Stomach (tissue), 8 donors: ENCODE measurements at regions not wholly inside any gene's neighbourhood (a gene's known extent, or its start where the extent isn't known, plus 50 kb on each side); places are given as distances from the start of the nearest gene placed in this dataset.
"Not testable (repeated sequence)": the region's sequence is repeated elsewhere in the genome, so short reads cannot be mapped to it uniquely, and the experiment has no call there.

Experiments
- DNase-seq, 2 donors: peaks; one replicate each; pipeline versions ENCODE4 v3.0.0 to v3.0.0-alpha.2; 2013 to 2019
- H3K27ac ChIP-seq, 5 donors: fragments of 200-600 bp in 4 of 5; sonication (generic) in 4 of 5; one replicate each; pipeline ENCODE4 v1.5.1; 2013 to 2019; ENCODE audit warnings: mild to moderate bottlenecking in 1 of 5, moderate library complexity in 1 of 5
- H3K27me3 ChIP-seq, 3 donors: fragments of 200-600 bp; sonication (generic); one replicate each; pipeline ENCODE4 v1.5.1; 2017 to 2019; ENCODE audit warnings: mixed run types in 1 of 3
- H3K36me3 ChIP-seq, 4 donors: fragments of 200-600 bp; sonication (generic); 1 replicate in 3 of 4; 2 replicates in 1 of 4; pipeline ENCODE4 v1.5.1; 2016 to 2019
- H3K4me1 ChIP-seq, 4 donors: fragments of 200-600 bp; sonication (generic); one replicate each; pipeline ENCODE4 v1.5.1; 2016 to 2019
- H3K4me3 ChIP-seq, 4 donors: fragments of 200-600 bp; sonication (generic) in 3 of 4; one replicate each; pipeline ENCODE4 v1.5.1; 2016 to 2019; ENCODE audit warnings: mild to moderate bottlenecking in 1 of 4
- H3K9me3 ChIP-seq, 4 donors: fragments of 200-600 bp; sonication (generic); one replicate each; pipeline ENCODE4 v1.5.1; 2016 to 2019
- EP300 ChIP-seq: sonication (generic); formaldehyde crosslinking; IDR thresholded peaks from one replicate; pipeline ENCODE4 v1.6.1; 2017; ENCODE audit warnings: antibody characterized with exemption
- POLR2A ChIP-seq, 4 donors: fragments of 450-650 bp; IDR thresholded peaks; one replicate each; pipeline ENCODE4 v1.6.1; 2016; ENCODE audit warnings: antibody characterized with exemption in 4 of 4, control low read depth in 2 of 4, mild to moderate bottlenecking in 1 of 4, moderate library complexity in 1 of 4
- POLR2AphosphoS5 ChIP-seq, 3 donors: sonication (generic); formaldehyde crosslinking; IDR thresholded peaks; one replicate each; pipeline ENCODE4 v1.6.1; 2016; ENCODE audit warnings: antibody characterized with exemption in 3 of 3
- WGBS, 5 donors: extraction: QIAGEN DNeasy Blood & Tissue Kit in 3 of 5; methylation state at CpG; one replicate each; pipeline versions ENCODE4 v1.1.5 to v1.1.7; 2013 to 2018; 5-methylcytosine and 5-hydroxymethylcytosine counted together
- intact Hi-C: fragments of 100-400 bp; cut with DNase I; formaldehyde crosslinking; loops from one replicate; pipeline ENCODE4 v1.15.1; 2023; ENCODE audit warnings: low total_unique reads
- TF ChIP-seq, protein P1 (sequence below), 7 experiments: fragments of 450-650 bp in 4 of 7; fragments of 200-600 bp in 3 of 7; sonication (generic) in 3 of 7; IDR thresholded peaks; one replicate each; pipeline ENCODE4 v1.5.1; 2016 to 2019; ENCODE audit warnings: antibody characterized with exemption in 7 of 7, control low read depth in 2 of 7, mild to moderate bottlenecking in 1 of 7
- donor health status: healthy with polysubstance abuse.
- donor health status: Bipolar disorder and iron deficiency.
- donor health status: healthy.

- no peak for TF ChIP-seq POLR2AphosphoS5 (IDR thresholded peaks at IDR 0.05)
- TF ChIP-seq EP300, result no peak
- TF ChIP-seq POLR2A (IDR thresholded peaks at IDR 0.05), result no peak
- TF ChIP-seq, protein P1, sequence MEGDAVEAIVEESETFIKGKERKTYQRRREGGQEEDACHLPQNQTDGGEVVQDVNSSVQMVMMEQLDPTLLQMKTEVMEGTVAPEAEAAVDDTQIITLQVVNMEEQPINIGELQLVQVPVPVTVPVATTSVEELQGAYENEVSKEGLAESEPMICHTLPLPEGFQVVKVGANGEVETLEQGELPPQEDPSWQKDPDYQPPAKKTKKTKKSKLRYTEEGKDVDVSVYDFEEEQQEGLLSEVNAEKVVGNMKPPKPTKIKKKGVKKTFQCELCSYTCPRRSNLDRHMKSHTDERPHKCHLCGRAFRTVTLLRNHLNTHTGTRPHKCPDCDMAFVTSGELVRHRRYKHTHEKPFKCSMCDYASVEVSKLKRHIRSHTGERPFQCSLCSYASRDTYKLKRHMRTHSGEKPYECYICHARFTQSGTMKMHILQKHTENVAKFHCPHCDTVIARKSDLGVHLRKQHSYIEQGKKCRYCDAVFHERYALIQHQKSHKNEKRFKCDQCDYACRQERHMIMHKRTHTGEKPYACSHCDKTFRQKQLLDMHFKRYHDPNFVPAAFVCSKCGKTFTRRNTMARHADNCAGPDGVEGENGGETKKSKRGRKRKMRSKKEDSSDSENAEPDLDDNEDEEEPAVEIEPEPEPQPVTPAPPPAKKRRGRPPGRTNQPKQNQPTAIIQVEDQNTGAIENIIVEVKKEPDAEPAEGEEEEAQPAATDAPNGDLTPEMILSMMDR (IDR thresholded peaks at IDR 0.05), result no peak
- H3K27me3 ChIP-seq, result no peaks in the 10 kb centered on the region
- intact Hi-C loops, result no loop called here
- no peak overlapping the region for H3K27ac ChIP-seq
- no peak overlapping the region for H3K4me3 ChIP-seq
- DNase-seq, result no peak
- no peaks in the 10 kb centered on the region for H3K9me3 ChIP-seq
- no peaks in the 10 kb centered on the region for H3K4me1 ChIP-seq
- WGBS, 5 donors, result 68 to 79% (median 76%) methylated on average over 1 of the region's 1 CpG
- H3K36me3 ChIP-seq, result no peaks in the 10 kb centered on the region
Observed at GRCh38 chr9:32092031-32092430, 292.4 kb upstream of the ACO1 start.

GRCh38 chr9:32117291-32117690, 267.2 kb upstream of the ACO1 start:
- intact Hi-C loops, result no loop called here
- TF ChIP-seq, protein P1 (IDR thresholded peaks at IDR 0.05), result no peak
- no peak for TF ChIP-seq EP300
- TF ChIP-seq POLR2AphosphoS5 (IDR thresholded peaks at IDR 0.05), result no peak
- TF ChIP-seq POLR2A (IDR thresholded peaks at IDR 0.05), result no peak
- Histone ChIP-seq H3K27me3 (no peaks in the 10 kb centered on the region), H3K27ac (no peak overlapping the region), H3K4me3 (no peak overlapping the region), H3K9me3 (peaks cover 0 to 8% (median 0%) of the 10 kb centered on the region in 4 donors), H3K4me1 (no peaks in the 10 kb centered on the region), H3K36me3 (no peaks in the 10 kb centered on the region)
- DNase-seq, result no peak
- 73 to 88% (median 87%) methylated on average over 2 of the region's 2 CpGs for WGBS, 5 donors

- 75 to 100% (median 94%) methylated on average over 3 of the region's 3 CpGs for WGBS, 5 donors
- H3K27me3 ChIP-seq, result no peaks in the 10 kb centered on the region
- H3K9me3 ChIP-seq, result peaks cover 0 to 23% (median 5%) of the 10 kb centered on the region in 4 donors
- no peaks in the 10 kb centered on the region for H3K36me3 ChIP-seq
- H3K4me3 ChIP-seq, result no peak overlapping the region
- H3K4me1 ChIP-seq, result no peaks in the 10 kb centered on the region
- intact Hi-C loops, result no loop called here
- DNase-seq, result no peak
- H3K27ac ChIP-seq, result no peak overlapping the region
- TF ChIP-seq EP300 (no peak), POLR2A (IDR thresholded peaks at IDR 0.05) (no peak), POLR2AphosphoS5 (IDR thresholded peaks at IDR 0.05) (no peak)
- TF ChIP-seq, protein P1 (IDR thresholded peaks at IDR 0.05), result no peak
Observed at GRCh38 chr9:32128546-32128945, 255.9 kb upstream of the ACO1 start.

DNA sequence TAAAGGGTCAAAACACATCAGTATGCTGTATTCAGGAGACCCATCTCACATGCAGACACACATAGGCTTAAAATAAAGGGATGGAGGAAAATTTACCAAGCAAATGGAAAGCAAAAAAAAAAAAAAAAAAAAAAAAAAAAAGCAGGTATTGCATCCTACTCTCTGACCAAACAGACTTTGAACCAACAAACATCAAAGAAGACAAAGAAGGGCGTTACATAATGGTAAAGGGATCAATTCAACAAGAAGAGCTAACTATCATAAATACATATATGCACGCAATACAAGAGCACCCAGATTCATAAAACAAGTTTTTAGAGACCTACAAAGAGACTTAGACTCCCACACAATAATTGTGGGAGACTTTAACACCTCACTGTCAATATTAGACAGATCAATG, 253.7 kb upstream of the ACO1 start:
- H3K36me3 ChIP-seq, intact Hi-C loops, H3K4me3 ChIP-seq, H3K4me1 ChIP-seq, DNase-seq, H3K27ac ChIP-seq, H3K27me3 ChIP-seq: not testable (repeated sequence)
- WGBS, 5 donors, result 56 to 66% (median 58%) methylated on average over 2 of the region's 2 CpGs
- H3K9me3 ChIP-seq, result peaks cover 0 to 23% (median 5%) of the 10 kb centered on the region in 4 donors

GRCh38 chr9:32136700-32137339, 247.6 kb upstream of the ACO1 start:
- no peaks in the 10 kb centered on the region for H3K27me3 ChIP-seq
- no peak overlapping the region for H3K27ac ChIP-seq
- DNase-seq, result no peak
- no peak overlapping the region for H3K4me3 ChIP-seq
- intact Hi-C loops, result no loop called here
- H3K4me1 ChIP-seq, result no peaks in the 10 kb centered on the region
- TF ChIP-seq, protein P1 (IDR thresholded peaks at IDR 0.05), result no peak
- TF ChIP-seq EP300 (no peak), POLR2AphosphoS5 (IDR thresholded peaks at IDR 0.05) (no peak), POLR2A (IDR thresholded peaks at IDR 0.05) (no peak)
- no peaks in the 10 kb centered on the region for H3K36me3 ChIP-seq
- WGBS, 5 donors, result 30 to 46% (median 40%) methylated on average over 3 of the region's 3 CpGs
- no peaks in the 10 kb centered on the region for H3K9me3 ChIP-seq
